Natural killer cell (primary cell): ENCODE measurements at regions not wholly inside any gene's neighbourhood (a gene's known extent, or its start where the extent isn't known, plus 50 kb on each side); places are given as distances from the start of the nearest gene placed in this dataset.

Experiments used
- ATAC-seq, 3 donors: fragments of 150-1000 bp in 2 of 3; fragments of 200-7000 bp in 1 of 3; cut with Tn5 transposase; 1 replicate in 1 of 3; 2 replicates in 2 of 3; pipeline ENCODE4 v1.10.0; 2021; ENCODE audit warnings: mild to moderate bottlenecking in 2 of 3, moderate library complexity in 2 of 3
- DNase-seq, 2 donors: peaks; one replicate each; pipeline versions ENCODE4 v3.0.0 to v3.0.0-alpha.2; 2013 to 2021; ENCODE audit warnings: mixed read lengths in 1 of 2
- H3K27ac ChIP-seq: one replicate; pipeline ENCODE4 v1.5.1; 2013; ENCODE audit warnings: mild to moderate bottlenecking, low read length
- H3K27me3 ChIP-seq: one replicate; pipeline ENCODE4 v1.6.1; 2013; ENCODE audit warnings: low read length; ENCODE audit not compliant: control insufficient read depth, insufficient read depth
- H3K36me3 ChIP-seq: one replicate; pipeline ENCODE4 v1.6.1; 2013; ENCODE audit warnings: low read length; ENCODE audit not compliant: control insufficient read depth, insufficient read depth
- H3K4me1 ChIP-seq: one replicate; pipeline ENCODE4 v1.6.1; 2013; ENCODE audit warnings: low read length; ENCODE audit not compliant: control insufficient read depth, insufficient read depth
- H3K4me3 ChIP-seq: one replicate; pipeline ENCODE4 v1.5.1; 2013; ENCODE audit warnings: low read length
- H3K9me3 ChIP-seq: one replicate; pipeline ENCODE4 v1.6.1; 2013; ENCODE audit warnings: low read length; ENCODE audit not compliant: control insufficient read depth, insufficient read depth
- H3K27ac Mint-ChIP-seq, 2 donors: one replicate each; pipeline ENCODE4 v1.8.0; 2022; ENCODE audit warnings: mild to moderate bottlenecking in 2 of 2, mixed read lengths in 2 of 2, moderate library complexity in 1 of 2
- H3K27me3 Mint-ChIP-seq, 2 donors: one replicate each; pipeline ENCODE4 v1.8.0; 2022; ENCODE audit warnings: low read depth in 2 of 2, mixed read lengths in 2 of 2
- H3K36me3 Mint-ChIP-seq: one replicate; pipeline ENCODE4 v1.8.0; 2022; ENCODE audit warnings: mixed read lengths
- H3K4me1 Mint-ChIP-seq, 2 donors: one replicate each; pipeline ENCODE4 v1.8.0; 2022; ENCODE audit warnings: mixed read lengths in 2 of 2
- H3K4me3 Mint-ChIP-seq: one replicate; pipeline ENCODE4 v1.8.0; 2022; ENCODE audit warnings: mild to moderate bottlenecking, moderate library complexity, mixed read lengths
- H3K9me3 Mint-ChIP-seq, 2 donors: one replicate each; pipeline ENCODE4 v1.8.0; 2022; ENCODE audit warnings: mixed read lengths in 2 of 2
- CTCF ChIP-seq: fragments of 200-600 bp; IDR thresholded peaks from one replicate; pipeline ENCODE4 v1.8.0; 2022; ENCODE audit warnings: antibody characterized with exemption
- WGBS: methylation state at CpG from one replicate; pipeline ENCODE4 v1.1.7; 2013; ENCODE audit warnings: missing lambda C conversion rate; ENCODE audit not compliant: insufficient coverage; 5-methylcytosine and 5-hydroxymethylcytosine counted together
- intact Hi-C: fragments of 100-400 bp; cut with micrococcal nuclease; formaldehyde crosslinking; loops from one replicate; pipeline ENCODE4 v1.14.2; 2022

DNA sequence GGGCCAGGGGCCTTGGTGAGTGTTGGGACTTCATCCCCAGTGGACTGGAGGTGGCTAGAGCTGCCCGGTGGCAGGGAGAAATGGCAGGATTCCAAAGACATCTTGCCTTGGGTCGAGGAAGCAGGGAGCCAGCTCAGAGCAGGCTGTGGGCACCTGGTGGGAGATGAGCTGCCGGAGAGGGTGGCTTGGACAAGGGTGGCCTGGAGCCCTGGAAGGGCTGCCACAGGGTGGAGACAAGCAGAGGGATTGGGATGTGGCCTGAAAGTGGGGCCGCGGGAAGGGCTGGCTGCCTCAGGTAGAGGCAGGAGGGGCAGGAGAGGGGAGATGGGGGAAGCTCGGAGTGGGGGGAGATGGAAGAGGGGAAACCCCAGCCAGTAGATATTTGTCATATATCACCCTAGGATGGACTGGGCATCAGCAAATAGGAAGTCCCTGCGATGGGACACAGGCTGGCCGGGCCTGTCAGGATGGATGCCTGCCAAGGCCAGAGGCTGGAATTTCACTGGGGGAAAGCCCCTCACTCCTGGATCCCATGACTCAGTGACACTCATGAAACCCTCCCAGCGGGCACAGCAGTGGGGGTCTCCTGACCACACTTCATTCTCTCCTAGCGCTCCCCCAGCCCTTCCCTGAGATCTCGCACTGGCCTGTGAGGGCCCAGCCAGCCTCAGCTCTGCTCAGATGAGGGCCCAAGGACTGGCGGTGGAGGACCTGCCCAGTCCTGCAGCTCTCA is 72.0 kb upstream of the SHISAL1 start:
- H3K36me3 Mint-ChIP-seq: no peaks in the 10 kb centered on the region
- H3K27ac ChIP-seq: no peak overlapping the region
- no peaks in the 10 kb centered on the region for H3K36me3 ChIP-seq
- DNase-seq (no peak), ATAC-seq (no peak)
- intact Hi-C loops: no loop called here
- WGBS: 88% methylated on average over 12 of the region's 12 CpGs
- no peaks in the 10 kb centered on the region for H3K27me3 ChIP-seq
- no peaks in the 10 kb centered on the region for H3K9me3 Mint-ChIP-seq
- H3K9me3 ChIP-seq: no peaks in the 10 kb centered on the region
- no peak overlapping the region for H3K4me3 Mint-ChIP-seq
- H3K4me1 ChIP-seq: no peaks in the 10 kb centered on the region
- H3K4me1 Mint-ChIP-seq: no peaks in the 10 kb centered on the region
- peaks cover 7 to 21% of the 10 kb centered on the region in 2 donors for H3K27me3 Mint-ChIP-seq
- H3K27ac Mint-ChIP-seq: no peak overlapping the region
- H3K4me3 ChIP-seq: no peak overlapping the region
- TF ChIP-seq CTCF: no peak

DNA sequence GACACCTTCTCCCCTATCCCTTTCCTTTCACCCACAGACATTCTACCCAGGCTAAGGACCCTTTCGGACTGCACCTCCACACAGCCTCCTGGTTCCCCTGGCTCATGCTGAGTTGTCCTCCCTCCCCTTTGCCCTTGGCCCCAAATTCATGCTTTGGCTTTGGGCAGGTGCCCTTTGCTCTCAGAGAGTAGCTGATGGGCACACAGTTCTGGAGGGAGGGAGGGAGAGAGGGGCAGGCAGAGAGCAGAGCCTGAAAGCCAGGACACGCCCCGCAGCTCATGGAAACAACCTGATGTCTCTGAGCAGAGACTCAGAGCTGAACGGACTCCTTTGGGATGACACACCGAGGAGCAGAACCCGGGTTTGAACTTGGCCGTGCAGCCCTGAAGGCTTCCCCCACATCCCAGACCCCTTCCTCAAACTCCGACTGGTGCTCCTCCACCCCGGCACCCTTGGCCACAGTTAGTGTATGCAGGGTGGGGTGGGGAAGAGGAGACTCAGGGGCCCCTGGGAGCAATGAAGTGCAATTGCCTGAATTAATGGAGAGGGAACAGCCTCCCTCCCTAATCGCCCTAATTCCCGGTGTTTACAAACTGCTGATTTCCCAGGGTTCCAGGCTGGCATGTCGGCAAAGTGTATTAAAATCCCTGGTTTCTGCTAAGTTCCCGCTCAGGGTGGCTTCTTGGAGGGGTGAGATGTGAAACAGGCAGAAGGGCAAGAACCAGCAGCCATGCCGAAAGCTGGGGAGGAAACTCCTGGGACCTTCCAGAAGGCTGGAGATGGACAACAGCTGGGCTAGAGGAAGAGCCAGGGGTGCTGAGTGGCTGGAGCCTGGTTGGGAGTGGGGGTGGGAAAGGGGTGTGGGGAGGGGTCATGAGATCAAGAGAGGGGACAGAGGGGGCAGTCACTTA is 71.2 kb upstream of the SHISAL1 start:
- ATAC-seq: no peak
- no peak overlapping the region for H3K27ac ChIP-seq
- no peaks in the 10 kb centered on the region for H3K4me1 ChIP-seq
- intact Hi-C loops: no loop called here
- H3K27ac Mint-ChIP-seq: no peak overlapping the region
- DNase-seq: no peak
- H3K9me3 ChIP-seq: no peaks in the 10 kb centered on the region
- H3K9me3 Mint-ChIP-seq: no peaks in the 10 kb centered on the region
- 87% methylated on average over 12 of the region's 14 CpGs for WGBS
- peaks cover 9 to 23% of the 10 kb centered on the region in 2 donors for H3K27me3 Mint-ChIP-seq
- no peak overlapping the region for H3K4me3 Mint-ChIP-seq
- no peaks in the 10 kb centered on the region for H3K27me3 ChIP-seq
- H3K36me3 ChIP-seq: no peaks in the 10 kb centered on the region
- no peaks in the 10 kb centered on the region for H3K36me3 Mint-ChIP-seq
- no peaks in the 10 kb centered on the region for H3K4me1 Mint-ChIP-seq
- TF ChIP-seq CTCF: no peak
- H3K4me3 ChIP-seq: no peak overlapping the region

- Histone ChIP-seq H3K4me1 (no peaks in the 10 kb centered on the region), H3K4me3 (no peak overlapping the region), H3K9me3 (no peaks in the 10 kb centered on the region), H3K27me3 (no peaks in the 10 kb centered on the region), H3K27ac (no peak overlapping the region), H3K36me3 (no peaks in the 10 kb centered on the region)
- no peak for TF ChIP-seq CTCF
- ATAC-seq: no peak
- Mint-ChIP-seq H3K9me3 (peaks cover 0 to 2% of the 10 kb centered on the region in 2 donors), H3K4me1 (no peaks in the 10 kb centered on the region), H3K27ac (no peak overlapping the region), H3K4me3 (no peak overlapping the region), H3K36me3 (no peaks in the 10 kb centered on the region), H3K27me3 (peaks cover 9 to 26% of the 10 kb centered on the region in 2 donors)
- DNase-seq: no peak
- intact Hi-C loops: no loop called here
- 69% methylated on average over 6 of the region's 6 CpGs for WGBS
Measured at GRCh38 chr22:44383064-44383575, 70.4 kb upstream of the SHISAL1 start.
